ENCODE measurements at regions not wholly inside any gene's neighbourhood (a gene's known extent, or its start where the extent isn't known, plus 50 kb on each side); places are given as distances from the start of the nearest gene placed in this dataset.

DNA sequence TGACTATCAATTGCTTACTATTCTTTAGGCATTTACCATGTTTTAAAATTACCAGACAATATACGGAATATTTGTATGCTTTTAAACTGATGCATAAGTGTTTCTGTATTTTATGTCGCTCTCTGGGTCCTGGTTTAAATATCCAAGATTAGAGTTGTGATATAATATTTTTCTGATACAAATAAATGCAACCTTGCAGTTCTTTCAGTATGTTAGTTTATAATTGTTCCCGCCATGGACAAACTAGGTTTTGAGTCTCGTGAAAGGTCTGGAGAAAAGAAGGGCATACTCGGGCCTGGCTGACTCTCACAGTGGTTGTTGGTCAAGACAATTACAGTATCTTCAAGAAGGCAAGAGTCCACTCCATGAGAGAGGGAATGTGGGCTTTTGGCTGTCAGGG lies 72.6 kb upstream of the AJAP1 start:
- H3K9me1 ChIP-seq (replicated peaks; ENCODE audit: control insufficient read depth, extremely low read depth, insufficient read depth, low read length) = no peaks in the 10 kb centered on the region
- DNase-seq (ENCODE audit: low read depth, low spot score) (no peak), FAIRE-seq (no peak)
- H3K9me3 ChIP-seq (replicated peaks; ENCODE audit: control insufficient read depth, insufficient read depth, low read length) = peaks cover 5% of the 10 kb centered on the region
- intact Hi-C loops (cut with micrococcal nuclease) (no loop called here), dilution Hi-C loops (cut with MboI; ENCODE audit: extremely low pct_ligation_motif_present, low sequenced_read_pairs) (no loop called here)
- H3K27me3 ChIP-seq (ENCODE audit: control insufficient read depth in 2 of 2, insufficient read depth in 2 of 2, low read length in 2 of 2) = no peaks in the 10 kb centered on the region
- no peak overlapping the region for H3K4me3 ChIP-seq (replicated peaks in 1 of 3; ENCODE audit: insufficient read depth in 1 of 3, low read depth in 1 of 3, low read length in 3 of 3)
- H3K27ac ChIP-seq (ENCODE audit: insufficient read depth, low read depth, low read length) = no peak overlapping the region
- ChIA-PET POLR2A (no interaction called here), CTCF (no interaction called here)
- TF ChIP-seq, protein P1, sequence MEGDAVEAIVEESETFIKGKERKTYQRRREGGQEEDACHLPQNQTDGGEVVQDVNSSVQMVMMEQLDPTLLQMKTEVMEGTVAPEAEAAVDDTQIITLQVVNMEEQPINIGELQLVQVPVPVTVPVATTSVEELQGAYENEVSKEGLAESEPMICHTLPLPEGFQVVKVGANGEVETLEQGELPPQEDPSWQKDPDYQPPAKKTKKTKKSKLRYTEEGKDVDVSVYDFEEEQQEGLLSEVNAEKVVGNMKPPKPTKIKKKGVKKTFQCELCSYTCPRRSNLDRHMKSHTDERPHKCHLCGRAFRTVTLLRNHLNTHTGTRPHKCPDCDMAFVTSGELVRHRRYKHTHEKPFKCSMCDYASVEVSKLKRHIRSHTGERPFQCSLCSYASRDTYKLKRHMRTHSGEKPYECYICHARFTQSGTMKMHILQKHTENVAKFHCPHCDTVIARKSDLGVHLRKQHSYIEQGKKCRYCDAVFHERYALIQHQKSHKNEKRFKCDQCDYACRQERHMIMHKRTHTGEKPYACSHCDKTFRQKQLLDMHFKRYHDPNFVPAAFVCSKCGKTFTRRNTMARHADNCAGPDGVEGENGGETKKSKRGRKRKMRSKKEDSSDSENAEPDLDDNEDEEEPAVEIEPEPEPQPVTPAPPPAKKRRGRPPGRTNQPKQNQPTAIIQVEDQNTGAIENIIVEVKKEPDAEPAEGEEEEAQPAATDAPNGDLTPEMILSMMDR (IDR thresholded peaks at IDR 0.05; ENCODE audit: extremely low read depth in 1 of 2, insufficient read depth in 1 of 2, low read depth in 1 of 2, low read length in 2 of 2) = no peak
- TF ChIP-seq EZH2 (IDR thresholded peaks at IDR 0.05; ENCODE audit: borderline replicate concordance, low read depth, low read length, severe bottlenecking) (no peak), FOS (IDR thresholded peaks at IDR 0.05; ENCODE audit: borderline replicate concordance, insufficient read depth, low read length) (no peak), MAX (IDR thresholded peaks at IDR 0.05; ENCODE audit: insufficient read depth, insufficient read length) (no peak), JUN (IDR thresholded peaks at IDR 0.05; ENCODE audit: borderline replicate concordance, insufficient read depth, insufficient read length, low read depth) (no peak), POLR2AphosphoS5 (IDR thresholded peaks at IDR 0.05; ENCODE audit: insufficient read depth, low read depth, low read length) (no peak), GATA2 (IDR thresholded peaks at IDR 0.05; ENCODE audit: insufficient read depth, insufficient read length, low read depth, low read length) (no peak), POLR2A (IDR thresholded peaks at IDR 0.05; ENCODE audit: low read depth, low read length) (no peak), MYC (IDR thresholded peaks at IDR 0.05; ENCODE audit: low read depth, low read length) (no peak)
- H3K36me3 ChIP-seq (ENCODE audit: control insufficient read depth in 2 of 2, extremely low read depth in 1 of 2, insufficient read depth in 2 of 2, low read length in 2 of 2) = no peaks in the 10 kb centered on the region
- H4K20me1 ChIP-seq (replicated peaks; ENCODE audit: control insufficient read depth, extremely low read depth, insufficient read depth, low read length) = no peaks in the 10 kb centered on the region
- H2AFZ ChIP-seq (ENCODE audit: low read depth, low read length) = no peak overlapping the region
- no peak overlapping the region for H3K9ac ChIP-seq (replicated peaks; ENCODE audit: extremely low read depth, insufficient read depth, low read length)
- H3K4me2 ChIP-seq (ENCODE audit: insufficient read depth, low read length) = no peak overlapping the region
- no peaks in the 10 kb centered on the region for H3K4me1 ChIP-seq (ENCODE audit: control insufficient read depth, extremely low read depth, insufficient read depth, low read length)
- no TSS peak for BruUV-seq (replicated peaks)
- no peaks in the 10 kb centered on the region for H3K79me2 ChIP-seq (ENCODE audit: control insufficient read depth, insufficient read depth, low read length)
